ENCODE measurements at regions not wholly inside any gene's neighbourhood (a gene's known extent, or its start where the extent isn't known, plus 50 kb on each side); places are given as distances from the start of the nearest gene placed in this dataset.
"Not testable (repeated sequence)": the region's sequence is repeated elsewhere in the genome, so short reads cannot be mapped to it uniquely, and the experiment has no call there.

DNA sequence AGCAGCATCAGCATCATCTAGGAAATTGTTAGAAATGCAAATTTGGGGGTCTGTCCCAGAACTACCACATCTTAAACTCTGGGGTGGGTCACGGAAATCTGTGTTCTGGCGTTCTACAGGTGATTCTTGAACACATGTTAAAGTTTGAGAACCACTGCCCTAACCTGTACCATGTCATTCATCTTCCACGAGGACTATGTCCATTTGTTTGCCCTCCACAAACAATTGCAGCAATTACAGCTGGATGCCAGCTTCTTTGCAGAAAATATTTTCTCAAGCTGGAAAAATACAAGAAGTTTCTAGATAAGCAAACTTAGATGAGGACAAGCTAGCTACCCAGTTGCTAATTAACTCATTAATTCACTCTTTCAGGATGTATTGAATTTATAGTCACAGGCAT lies 54.1 kb downstream of the MAFB start:
- no peak for DNase-seq (ENCODE audit: low read depth in 2 of 2)

DNA sequence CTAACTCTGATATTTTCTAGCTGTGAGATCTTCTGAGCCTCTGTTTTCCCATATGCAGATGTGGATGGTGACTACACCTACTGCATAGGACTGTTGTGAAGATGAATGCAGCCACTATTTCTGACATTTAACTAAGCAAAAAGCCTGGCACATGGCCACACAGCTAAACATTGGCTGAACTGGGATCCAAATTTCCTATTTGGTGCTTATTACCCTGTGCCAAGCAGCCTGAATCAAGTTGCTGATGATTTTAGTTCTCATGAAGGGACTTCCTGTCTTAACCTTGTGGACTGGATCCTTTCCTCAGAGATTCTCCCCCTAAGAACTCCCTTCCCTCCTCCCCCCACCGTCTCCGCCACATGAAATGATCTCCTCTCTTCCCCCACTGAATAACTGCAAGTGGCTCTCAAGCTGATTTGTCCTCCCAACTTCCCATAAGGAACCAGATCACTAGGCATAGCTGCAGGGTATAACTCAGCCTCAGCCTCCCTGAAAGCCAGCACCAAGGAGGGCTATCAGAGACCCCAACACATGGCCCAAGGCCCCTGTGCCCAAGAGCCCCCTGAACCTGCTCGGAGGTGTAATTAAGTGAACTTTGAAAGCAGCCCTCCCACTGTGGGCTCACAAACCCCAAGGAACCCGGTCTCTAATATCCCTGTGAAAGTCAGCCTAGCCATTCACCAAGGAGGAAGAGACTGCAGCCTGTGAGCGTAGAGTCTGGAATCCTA lies 55.7 kb downstream of the MAFB start:
- no peak for DNase-seq (ENCODE audit: low read depth in 2 of 2)

- no peak for DNase-seq (ENCODE audit: low read depth in 2 of 2)
Observed at GRCh38 chr20:40632346-40632976, 56.6 kb downstream of the MAFB start.

GRCh38 chr20:40631119-40631631 lies 57.9 kb downstream of the MAFB start:
- DNase-seq (ENCODE audit: low read depth in 2 of 2) = no peak

DNA sequence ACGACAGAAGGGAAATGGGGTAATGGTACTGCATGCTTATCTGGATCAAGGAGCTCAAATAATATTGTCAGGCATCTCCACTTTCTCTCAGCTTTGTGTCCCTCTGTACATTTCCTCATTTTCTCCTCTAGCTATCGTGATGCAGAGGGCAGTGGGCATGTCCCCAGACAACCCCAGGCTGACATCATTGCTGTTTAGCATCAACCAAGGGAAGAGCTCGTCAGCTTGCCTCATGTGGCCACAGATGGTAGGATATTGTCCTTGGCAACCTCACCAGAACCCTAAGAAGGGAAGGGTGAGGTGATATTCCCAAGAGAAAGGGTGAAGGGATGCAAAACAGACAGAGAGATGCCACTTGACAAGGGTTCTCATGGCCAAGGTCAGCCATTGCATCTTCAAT lies 58.3 kb downstream of the MAFB start:
- DNase-seq (ENCODE audit: low read depth in 2 of 2) = no peak

GRCh38 chr20:40630099-40630498 lies 58.9 kb downstream of the MAFB start:
- DNase-seq (ENCODE audit: low read depth in 2 of 2) = no peak

DNA sequence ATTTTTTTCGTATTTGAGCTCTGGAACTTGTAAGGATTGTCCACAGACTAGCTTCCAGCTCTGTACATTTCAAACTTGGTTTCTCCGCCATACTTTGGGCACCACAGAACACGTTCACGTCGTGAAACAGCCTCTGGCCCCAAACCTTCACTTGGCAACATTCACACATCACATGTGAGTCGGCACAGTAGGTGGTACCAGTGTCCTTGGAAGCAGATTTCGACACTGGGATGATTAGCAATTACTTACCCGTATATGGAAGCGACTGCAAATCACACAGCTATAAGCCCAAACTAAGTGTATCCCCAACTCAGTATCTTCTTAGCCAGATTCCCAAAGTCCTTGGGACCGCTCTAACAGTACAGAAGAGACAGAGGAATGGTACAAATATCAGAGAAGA lies 60.2 kb downstream of the MAFB start:
- no peak for DNase-seq (ENCODE audit: low read depth in 2 of 2)

GRCh38 chr20:40619053-40619452 lies 70.0 kb downstream of the MAFB start:
- DNase-seq (ENCODE audit: low read depth in 2 of 2) = not testable (repeated sequence)

DNA sequence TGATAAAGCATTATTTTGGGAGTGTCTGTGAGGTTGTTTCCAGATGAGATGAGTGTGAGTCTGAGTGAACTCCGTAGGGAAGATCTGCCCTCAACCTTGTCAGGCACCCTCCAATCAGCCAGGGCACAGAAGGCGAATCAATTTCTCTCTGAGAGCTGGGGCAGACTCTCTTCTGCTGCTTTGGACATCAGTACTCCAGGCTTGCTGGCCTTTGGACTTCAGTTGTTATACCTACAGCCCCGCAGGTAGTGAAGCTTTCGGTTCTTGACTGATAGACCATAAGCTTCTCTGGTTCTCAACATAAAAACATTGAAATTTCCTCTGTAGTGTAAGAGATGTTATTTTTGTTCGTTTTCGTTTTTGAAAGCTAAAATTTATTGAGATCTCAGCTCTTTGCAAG lies 71.4 kb downstream of the MAFB start:
- DNase-seq (ENCODE audit: low read depth in 2 of 2) = no peak

- DNase-seq (ENCODE audit: low read depth in 2 of 2) = no peak
Observed at GRCh38 chr20:40612837-40613236, 76.2 kb downstream of the MAFB start.

DNA sequence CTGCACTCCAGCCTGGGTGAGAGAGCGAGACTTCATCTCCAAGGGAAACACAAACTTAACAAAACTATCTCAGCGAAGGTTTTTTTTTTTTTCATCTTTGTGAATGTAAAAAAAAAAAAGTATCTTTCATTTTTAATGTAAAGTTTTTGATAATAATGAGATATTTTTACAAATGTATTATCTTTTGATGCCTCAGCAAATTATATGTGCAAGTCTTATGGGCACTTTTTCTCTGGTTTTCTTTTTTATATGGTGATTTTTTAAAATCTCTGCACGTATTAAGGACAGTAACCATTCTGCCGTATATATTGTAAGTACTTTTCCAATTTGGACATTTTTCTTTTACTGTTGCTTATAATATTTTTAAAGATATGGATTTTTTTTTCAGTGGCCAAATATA lies 76.8 kb downstream of the MAFB start:
- DNase-seq (ENCODE audit: low read depth in 2 of 2) = no peak

GRCh38 chr20:40610730-40611129 lies 78.3 kb downstream of the MAFB start:
- no peak for DNase-seq (ENCODE audit: low read depth in 2 of 2)

DNA sequence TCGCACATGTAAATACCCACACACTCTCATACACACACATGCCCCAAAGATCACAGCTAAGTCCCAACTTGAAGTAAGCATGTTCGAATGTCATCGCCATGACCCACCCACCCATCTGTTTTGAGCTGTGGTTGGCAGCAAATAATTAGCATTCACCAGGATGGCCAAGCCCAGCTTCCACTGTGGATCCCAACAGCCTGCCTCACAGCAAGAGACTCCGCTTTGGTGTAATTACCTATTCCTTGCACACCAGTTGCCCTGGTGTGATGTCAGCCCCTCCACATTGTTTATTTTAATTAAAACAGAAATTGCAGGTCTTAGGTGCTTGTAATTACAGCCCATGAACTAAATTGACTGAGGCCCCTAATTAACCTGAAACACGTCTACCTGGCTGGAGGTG lies 81.1 kb downstream of the MAFB start:
- no peak for DNase-seq (ENCODE audit: low read depth in 2 of 2)

DNA sequence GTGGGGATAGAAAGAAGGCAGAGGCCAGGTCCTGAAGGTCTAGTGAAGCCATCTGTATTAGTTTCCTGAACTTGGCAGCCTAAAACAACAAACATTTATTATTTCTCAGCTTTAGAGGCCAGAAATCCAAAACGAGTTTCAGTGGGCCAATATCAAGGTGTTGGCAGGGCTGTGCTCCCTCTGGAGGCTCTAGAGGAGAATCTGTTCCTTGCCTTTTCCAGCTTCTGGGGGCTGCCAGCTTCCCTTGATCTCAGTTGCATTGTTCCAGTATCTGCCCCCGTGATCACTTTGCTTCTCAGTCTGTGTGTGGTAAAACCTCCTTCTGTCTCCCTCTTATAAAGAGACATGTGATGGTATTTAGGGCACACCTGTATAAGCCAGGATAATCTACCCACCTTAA lies 82.4 kb downstream of the MAFB start:
- no peak for DNase-seq (ENCODE audit: low read depth in 2 of 2)

DNA sequence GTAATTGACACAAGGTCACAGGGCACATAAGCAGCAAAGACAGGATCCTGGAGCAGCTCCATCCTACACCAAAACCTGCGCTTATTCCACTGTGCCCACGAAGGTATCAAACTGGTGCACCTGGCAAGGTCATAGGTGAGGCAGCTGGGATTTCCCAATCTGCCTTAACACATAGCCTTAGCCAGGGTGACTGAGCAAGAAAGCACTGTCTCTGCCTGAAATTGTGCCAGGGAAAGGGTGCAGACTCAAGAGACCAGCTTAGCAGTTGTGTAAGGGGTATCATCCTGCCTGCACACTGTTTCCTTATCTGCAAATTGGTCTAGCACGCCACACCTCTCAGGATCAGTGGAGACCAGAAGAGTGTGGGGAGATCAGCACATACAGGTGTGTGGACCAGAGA lies 82.8 kb downstream of the MAFB start:
- no peak for DNase-seq (ENCODE audit: low read depth in 2 of 2)

- no peak for DNase-seq (ENCODE audit: low read depth in 2 of 2)
Observed at GRCh38 chr20:40604416-40604815, 84.6 kb downstream of the MAFB start.

DNA sequence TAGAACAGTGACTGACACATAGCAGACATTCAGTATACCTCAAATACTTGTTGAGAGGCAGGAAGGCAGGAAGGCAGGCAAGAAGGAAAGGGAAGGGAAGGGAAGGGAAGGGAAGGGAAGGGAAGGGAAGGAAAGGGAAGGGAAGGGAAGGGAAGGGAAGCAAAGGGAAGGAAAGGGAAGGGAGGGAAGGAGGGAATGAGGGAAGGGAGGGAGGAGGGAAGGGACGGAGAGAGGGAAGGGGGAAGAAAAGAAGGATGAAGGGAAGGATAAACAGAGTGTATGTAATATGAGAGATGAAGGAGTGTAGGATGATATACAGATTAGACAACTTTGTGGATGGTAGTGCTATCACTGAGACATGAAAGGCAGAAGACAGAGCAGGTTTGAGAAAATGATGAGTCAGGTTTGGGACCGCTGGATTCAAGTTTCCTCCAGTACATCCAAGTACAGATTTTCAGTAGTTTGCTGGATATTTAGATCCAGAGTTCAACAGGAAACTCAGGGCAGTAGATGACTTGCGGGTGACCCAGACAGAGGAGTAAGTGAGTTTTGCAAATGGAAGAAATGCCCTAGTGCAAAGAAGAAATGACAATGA lies 85.9 kb downstream of the MAFB start:
- no peak for DNase-seq (ENCODE audit: low read depth in 2 of 2)

DNA sequence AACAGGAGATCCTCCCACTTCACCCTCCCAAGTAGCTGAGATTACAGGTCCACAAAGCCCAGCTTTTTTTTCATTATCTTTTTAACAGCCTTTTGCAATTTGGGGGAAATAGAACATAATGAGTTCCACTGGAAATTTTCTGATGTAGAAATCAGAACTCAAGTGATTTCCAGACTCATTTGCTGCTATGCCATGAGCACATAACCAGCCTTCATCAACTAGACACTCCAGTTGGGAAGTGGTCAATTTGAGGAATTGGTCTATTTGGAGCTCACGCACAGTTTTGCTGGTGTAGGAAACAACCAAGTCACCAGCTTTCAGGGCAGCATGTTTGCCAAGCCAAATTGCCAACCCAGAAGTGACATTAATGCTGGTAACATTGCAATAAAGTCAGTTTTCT lies 86.7 kb downstream of the MAFB start:
- DNase-seq (ENCODE audit: low read depth in 2 of 2) = no peak

- DNase-seq (ENCODE audit: low read depth in 2 of 2) = no peak
Observed at GRCh38 chr20:40600441-40601219, 88.4 kb downstream of the MAFB start.

GRCh38 chr20:40599987-40600386 lies 89.0 kb downstream of the MAFB start:
- no peak for DNase-seq (ENCODE audit: low read depth in 2 of 2)

DNA sequence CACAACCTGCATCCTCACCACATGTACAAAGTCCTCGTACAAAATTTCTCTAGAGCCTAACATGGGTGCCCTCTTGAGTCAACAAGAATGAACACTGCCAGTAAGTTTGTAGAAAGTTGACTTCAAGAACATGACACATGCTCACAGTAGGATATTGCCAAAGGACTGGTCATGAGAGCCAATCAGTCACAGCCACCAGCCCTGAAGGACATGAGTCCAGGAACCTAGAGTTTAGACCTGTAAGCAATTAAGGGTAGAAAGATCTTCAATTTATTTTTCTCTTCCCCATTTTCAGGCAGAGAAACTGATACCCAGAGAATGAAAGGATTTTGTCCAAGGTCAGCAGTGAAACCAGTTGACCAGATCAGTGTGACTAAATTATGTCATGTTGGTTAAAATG lies 96.1 kb downstream of the MAFB start:
- DNase-seq (ENCODE audit: low read depth in 2 of 2) = no peak

- DNase-seq (ENCODE audit: low read depth in 2 of 2) = no peak
Observed at GRCh38 chr20:40591536-40591935, 97.5 kb downstream of the MAFB start.

All from stimulated activated CD4-positive, alpha-beta T cell treated with anti-CD3 and anti-CD28 coated beads, Interleukin-1b, Interleukin-23, amount 100 ng/mL, for 4 hours (primary cell).